Transverse colon (tissue), 4 donors: ENCODE measurements at regions not wholly inside any gene's neighbourhood (a gene's known extent, or its start where the extent isn't known, plus 50 kb on each side); places are given as distances from the start of the nearest gene placed in this dataset.
"Not testable (repeated sequence)": the region's sequence is repeated elsewhere in the genome, so short reads cannot be mapped to it uniquely, and the experiment has no call there.

Experiments used
- EP300 ChIP-seq: sonication (generic); formaldehyde crosslinking; IDR thresholded peaks from one replicate; pipeline ENCODE4 v1.6.1; 2017; ENCODE audit warnings: antibody characterized with exemption, low read depth
- POLR2A ChIP-seq: fragments of 450-650 bp; IDR thresholded peaks from one replicate; pipeline ENCODE4 v1.6.1; 2016; ENCODE audit warnings: antibody characterized with exemption, mild to moderate bottlenecking, moderate library complexity
- POLR2AphosphoS5 ChIP-seq, 3 donors: sonication (generic); formaldehyde crosslinking; IDR thresholded peaks; one replicate each; pipeline ENCODE4 v1.6.1; 2016; ENCODE audit warnings: antibody characterized with exemption in 3 of 3
- TF ChIP-seq, protein P1 (sequence below), 5 experiments: fragments of 200-600 bp in 3 of 5; fragments of 450-650 bp in 2 of 5; sonication (generic) in 3 of 5; IDR thresholded peaks; 1 replicate in 2 of 5; 2 replicates in 3 of 5; pipeline ENCODE4 v1.5.1; 2016 to 2017; ENCODE audit warnings: antibody characterized with exemption in 5 of 5, inconsistent platforms in 3 of 5, mild to moderate bottlenecking in 2 of 5, moderate library complexity in 1 of 5

DNA sequence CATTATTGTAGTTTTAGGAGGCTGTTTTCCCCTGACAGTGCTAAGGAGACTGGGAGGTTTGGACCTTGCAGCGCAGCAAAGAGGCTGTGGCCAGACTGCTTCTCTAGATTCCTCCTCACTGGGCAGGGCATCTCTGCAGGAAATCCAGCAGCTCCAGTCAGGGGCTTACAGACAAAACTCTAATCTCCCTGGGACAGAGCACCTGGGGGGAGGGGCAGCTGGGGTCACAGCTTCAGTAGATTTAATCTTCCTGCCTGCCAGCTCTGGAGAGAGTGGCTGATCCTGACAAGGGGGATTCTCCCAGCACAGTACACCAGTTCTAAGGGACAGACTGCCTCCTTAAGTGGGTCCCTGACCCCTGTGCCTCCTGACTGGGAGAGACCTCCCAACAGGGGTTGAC, 599.4 kb downstream of the DMRTA1 start:
- TF ChIP-seq, protein P1, sequence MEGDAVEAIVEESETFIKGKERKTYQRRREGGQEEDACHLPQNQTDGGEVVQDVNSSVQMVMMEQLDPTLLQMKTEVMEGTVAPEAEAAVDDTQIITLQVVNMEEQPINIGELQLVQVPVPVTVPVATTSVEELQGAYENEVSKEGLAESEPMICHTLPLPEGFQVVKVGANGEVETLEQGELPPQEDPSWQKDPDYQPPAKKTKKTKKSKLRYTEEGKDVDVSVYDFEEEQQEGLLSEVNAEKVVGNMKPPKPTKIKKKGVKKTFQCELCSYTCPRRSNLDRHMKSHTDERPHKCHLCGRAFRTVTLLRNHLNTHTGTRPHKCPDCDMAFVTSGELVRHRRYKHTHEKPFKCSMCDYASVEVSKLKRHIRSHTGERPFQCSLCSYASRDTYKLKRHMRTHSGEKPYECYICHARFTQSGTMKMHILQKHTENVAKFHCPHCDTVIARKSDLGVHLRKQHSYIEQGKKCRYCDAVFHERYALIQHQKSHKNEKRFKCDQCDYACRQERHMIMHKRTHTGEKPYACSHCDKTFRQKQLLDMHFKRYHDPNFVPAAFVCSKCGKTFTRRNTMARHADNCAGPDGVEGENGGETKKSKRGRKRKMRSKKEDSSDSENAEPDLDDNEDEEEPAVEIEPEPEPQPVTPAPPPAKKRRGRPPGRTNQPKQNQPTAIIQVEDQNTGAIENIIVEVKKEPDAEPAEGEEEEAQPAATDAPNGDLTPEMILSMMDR (IDR thresholded peaks at IDR 0.05), result not testable (repeated sequence)
- TF ChIP-seq EP300; POLR2A; POLR2AphosphoS5 (IDR thresholded peaks at IDR 0.05): not testable (repeated sequence)
